Activated CD4-positive, alpha-beta T cell treated with anti-CD3 and anti-CD28 coated beads for 24 hours (primary cell): ENCODE measurements at regions not wholly inside any gene's neighbourhood (a gene's known extent, or its start where the extent isn't known, plus 50 kb on each side); places are given as distances from the start of the nearest gene placed in this dataset.

Experiments used
- DNase-seq, 2 donors: peaks; one replicate each; pipeline ENCODE4 v3.0.0-alpha.2; 2020; ENCODE audit warnings: low read depth in 2 of 2

GRCh38 chr6:56864171-56864616, 90.7 kb upstream of the BEND6 start:
- DNase-seq: no peak

DNA sequence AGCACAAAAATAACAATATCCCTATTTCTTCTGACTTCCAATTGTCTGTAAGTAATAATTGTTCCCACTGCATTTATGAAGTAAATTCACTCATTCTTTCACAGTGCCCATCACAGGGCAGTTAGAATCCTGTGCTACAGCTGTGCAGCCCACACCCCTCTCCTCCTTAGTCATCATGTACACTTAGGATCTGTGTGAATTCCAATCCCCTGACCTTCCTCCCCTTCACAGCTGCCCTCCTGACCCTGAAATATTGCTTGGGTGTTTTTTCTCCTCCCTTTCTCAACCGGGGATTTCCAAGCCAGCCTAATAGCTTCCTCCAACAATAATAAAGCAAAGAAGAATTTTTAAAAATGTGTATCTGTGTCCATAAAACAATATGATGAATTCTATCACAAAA, 91.5 kb upstream of the BEND6 start:
- DNase-seq: no peak

- no peak for DNase-seq
Measured at GRCh38 chr6:56862415-56863175, 92.3 kb upstream of the BEND6 start.

GRCh38 chr6:56860475-56860874, 94.4 kb upstream of the BEND6 start:
- no peak for DNase-seq

GRCh38 chr6:56856036-56856580, 98.8 kb upstream of the BEND6 start:
- no peak for DNase-seq

GRCh38 chr6:56854086-56854485, 100.8 kb upstream of the BEND6 start:
- DNase-seq: no peak

DNA sequence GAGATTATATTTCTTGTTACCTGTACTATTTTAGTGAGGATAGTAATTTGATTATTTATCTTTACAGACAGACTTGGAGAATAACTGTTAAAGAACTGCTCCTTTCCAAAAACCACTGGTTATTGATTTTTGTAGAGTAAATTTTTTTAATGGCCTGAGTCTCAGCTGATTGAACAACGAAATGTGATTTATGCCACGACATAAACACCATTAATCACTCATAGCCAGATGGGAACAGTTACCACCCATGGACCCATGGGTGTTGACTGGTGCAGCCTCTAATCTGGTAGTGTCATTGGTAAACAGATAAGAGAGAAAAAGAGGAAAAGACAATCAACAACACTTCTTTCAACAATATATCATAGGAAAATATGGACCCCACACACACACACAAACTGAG, 101.4 kb upstream of the BEND6 start:
- no peak for DNase-seq

DNA sequence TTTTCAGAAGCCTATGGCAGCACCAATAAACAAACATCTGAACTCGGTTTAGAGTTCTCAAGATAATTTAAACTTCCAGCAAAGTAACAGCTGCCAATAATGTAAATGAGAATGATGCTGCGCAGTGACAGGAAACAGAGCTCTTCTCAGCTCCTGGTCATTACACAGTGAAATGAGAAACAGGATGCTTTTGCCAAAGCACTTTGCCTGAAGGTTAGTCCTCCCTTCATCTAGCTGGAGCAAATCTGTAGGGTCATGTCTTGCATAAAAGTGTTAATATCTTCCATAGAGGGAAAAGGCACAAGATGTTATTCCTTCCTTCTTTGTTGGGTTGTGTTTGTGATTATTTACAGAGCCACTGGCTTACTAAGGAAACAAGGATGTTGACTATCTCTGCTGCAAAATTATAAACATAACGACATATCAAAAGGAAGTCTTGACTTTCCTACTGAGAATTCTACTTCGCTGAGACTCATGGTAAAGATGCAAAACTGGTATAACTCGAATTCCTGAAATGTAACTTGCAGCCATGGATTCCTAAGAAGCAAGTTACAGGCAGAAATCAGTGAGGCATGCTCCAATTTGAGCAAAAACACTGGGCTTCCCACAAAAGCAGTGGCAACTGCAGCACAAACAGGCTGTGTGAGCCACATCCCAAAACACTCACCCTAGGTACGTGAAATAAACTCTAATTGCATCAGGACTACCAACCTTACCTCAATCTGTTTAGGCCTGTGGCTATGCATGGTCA, 102.5 kb upstream of the BEND6 start:
- no peak for DNase-seq

DNA sequence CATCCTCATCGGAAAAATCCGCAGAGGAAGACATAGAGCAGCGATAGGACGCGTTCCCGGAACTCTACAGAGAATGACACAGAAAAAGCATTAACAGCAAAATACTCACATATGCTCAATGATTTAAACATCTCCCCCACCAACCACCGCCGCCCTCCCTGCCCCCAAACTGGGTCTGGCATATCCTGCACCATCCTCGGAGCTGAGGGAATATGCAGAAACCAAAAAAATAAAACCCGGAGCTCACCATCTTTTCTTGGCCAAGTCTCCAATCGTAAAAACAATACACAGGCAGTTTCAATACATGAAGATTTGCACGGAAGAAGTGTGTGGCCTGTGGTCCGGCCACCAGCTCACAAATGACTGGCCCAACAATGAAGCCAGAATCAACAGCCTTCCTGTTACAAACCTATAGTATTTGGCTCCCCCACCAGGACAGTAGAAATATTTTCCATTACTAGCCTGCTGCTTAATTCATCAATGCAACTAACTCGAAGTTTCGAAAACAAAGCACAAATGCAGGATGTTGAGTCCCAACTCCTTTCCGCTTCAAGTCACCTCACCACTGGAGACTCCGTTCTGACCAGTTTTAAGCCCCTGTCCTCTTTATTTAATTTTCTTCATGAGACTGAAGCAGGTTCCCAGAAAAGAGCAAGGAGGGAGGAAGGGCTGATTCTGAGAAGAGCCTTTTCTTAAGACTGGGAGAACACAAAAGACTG, 103.2 kb upstream of the BEND6 start:
- DNase-seq: no peak

- DNase-seq: no peak
Measured at GRCh38 chr6:56851074-56851473, 103.8 kb upstream of the BEND6 start.

GRCh38 chr6:56850626-56851025, 104.3 kb upstream of the BEND6 start:
- DNase-seq: no peak

DNA sequence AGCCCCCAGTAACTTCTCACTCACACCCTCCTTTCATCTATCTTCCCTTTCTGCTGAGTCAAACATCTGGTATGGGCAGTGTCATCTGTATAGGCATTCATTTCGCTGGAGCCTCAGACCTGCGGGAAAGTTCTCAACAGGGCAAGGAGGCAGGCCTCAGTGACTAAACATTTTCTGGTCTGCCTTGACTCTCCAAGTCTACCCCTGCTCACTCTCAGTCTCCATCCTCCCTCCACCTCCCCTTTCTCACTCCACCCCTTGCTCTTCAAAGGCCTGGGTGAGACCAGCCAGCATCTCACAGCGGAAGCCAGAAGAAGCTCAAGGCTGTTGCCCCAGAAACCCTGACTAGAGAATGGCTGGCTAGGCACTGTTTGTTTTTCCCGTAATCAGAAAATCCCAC, 105.0 kb upstream of the BEND6 start:
- no peak for DNase-seq

GRCh38 chr6:56848105-56848504, 106.8 kb upstream of the BEND6 start:
- no peak for DNase-seq

DNA sequence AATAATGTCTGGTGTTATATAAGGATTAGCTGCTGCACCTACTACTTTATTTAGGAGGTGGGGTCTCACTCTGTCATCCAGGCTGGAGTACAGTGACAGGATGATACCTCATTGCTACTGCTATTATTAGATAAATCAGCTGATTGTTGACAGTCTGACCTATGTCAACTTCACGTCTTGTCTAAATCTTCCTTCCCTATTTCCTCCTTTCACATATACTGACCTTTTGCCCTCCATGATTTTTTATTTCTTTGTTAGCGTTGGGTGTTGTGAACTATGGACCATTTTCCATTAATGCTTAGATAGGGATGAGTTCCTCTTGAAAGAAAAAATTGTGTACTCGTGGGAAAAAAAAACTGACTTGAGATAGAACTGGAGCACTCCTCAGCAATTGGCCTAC, 109.9 kb upstream of the BEND6 start:
- DNase-seq: no peak

DNA sequence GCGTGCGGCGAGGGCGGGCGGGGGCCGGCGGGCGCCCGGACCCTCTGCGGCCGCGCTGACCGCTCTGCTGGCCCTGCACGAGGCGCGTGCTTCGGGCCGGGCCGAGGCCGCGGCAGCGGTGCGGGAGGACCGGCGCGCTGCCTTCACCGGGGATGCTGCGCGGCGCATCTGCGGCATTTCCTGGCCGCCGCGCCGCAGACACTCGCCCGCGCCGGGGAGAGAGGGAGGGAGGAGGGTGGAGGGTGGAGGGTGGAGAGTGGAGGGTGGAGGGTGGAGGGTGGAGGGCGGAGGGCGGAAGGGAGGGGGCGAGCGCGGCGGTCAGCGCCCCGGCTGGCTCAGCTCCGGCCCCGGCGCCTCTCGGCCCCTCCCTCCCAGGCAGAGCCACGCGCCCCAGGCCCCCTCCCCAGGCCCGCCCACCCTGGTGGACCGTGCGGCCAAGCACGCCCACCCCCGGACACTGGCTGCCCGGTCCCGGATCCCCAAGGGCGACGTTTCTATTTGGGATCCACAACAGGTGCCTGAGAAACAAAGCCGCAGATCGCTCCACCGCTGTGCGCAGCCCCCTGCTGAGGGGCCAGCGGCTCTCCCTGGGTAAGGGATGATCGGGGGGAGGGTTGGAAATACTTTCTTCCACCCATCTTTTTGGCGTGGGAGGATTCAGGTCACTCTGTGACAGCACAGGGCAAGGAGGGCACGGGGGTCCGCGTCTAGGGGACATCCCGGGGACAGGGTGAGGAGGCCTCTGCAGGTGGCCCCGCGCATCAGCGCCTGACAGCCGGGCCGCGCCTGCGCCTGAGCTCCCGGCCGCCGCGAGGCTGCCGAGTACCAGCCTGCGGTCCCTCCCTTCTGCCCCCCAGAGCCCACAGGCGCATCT, 111.2 kb upstream of the BEND6 start:
- DNase-seq: peak; percentile 27 to 33

DNA sequence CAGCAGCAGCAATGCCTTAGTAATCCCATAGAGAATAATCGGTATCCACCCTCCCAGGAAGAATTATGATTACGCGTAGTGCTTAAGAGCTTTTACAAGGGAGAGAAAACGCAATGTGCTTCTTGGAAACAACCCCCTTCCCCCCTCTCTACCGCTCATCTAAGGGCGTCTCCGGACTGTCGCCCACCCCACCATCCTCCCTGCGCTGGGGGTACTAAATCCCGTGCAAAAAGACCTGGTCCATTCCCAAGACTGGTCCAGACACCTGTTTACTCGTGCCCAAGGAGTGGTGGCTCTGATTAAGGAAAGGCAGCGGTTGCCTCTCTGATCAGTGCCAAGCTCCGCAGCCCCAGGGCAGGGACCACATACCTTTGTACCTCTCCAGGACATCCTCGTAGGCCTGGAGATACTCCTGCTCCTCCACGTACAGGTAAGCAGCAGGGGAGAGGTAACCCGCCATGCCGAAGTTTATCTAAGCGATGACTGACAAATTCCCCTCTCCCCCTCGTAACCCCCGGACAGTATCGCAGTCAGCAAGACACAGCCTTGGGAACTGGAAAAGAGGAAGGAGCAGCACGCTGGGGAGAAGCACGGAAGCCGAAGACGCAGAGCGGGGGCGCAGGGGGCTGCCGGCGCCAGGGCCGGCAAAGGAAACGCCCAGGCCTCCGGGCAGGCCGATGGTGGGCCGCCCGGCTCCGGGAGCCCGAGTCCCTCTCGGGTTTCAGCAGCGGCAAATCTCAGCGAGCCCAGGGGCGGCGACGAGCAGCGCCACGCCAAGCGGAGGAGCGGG, 112.0 kb upstream of the BEND6 start:
- DNase-seq: no peak

DNA sequence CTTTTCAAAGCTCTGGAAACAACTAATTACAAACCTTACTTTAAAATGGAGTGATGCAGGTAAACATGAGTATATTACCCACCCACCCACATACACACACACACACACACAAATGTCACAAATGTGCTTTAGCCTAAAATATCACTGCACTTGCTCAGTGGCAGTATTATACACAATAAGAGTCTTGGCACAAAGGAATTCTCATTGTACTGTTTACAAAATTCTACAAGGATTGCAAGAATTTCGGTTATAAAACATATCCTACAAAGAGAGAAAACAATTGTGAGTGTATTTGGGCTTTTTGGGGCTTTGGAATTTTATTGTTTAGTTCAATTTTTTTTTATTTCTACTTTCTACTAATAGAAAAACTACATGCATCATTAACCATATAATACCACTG, 113.2 kb upstream of the BEND6 start:
- no peak for DNase-seq

DNA sequence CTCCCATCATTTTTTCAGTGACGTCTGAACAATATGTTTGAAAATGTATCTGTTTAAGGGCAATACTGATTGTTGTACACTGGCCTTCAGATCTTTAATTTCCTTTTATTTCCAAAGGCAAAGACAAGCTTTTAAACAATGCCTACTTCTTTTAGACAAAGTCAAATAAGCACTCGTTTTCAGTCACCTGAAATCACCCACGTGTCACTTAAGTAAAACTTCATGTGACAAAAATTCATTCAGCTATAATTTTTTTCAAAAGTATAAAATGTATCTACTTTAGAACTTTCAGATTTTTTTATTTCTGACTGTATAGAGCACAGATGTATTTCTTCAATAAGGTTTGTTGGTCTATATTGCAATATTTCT, 113.5 kb upstream of the BEND6 start:
- no peak for DNase-seq

- no peak for DNase-seq
Measured at GRCh38 chr6:56840467-56841380, 114.2 kb upstream of the BEND6 start.
